IMR-90 (cell line): ENCODE measurements at regions not wholly inside any gene's neighbourhood (a gene's known extent, or its start where the extent isn't known, plus 50 kb on each side); places are given as distances from the start of the nearest gene placed in this dataset.
"Not testable (repeated sequence)": the region's sequence is repeated elsewhere in the genome, so short reads cannot be mapped to it uniquely, and the experiment has no call there.

ENCODE experiments used
- ATAC-seq: fragments of 200-7000 bp; cut with Tn5 transposase; 2 replicates; pipeline ENCODE4 v1.9.1; 2020; ENCODE audit warnings: low read depth, mild to moderate bottlenecking, moderate library complexity
- BruUV-seq: library from RNA; stranded (reverse); fragments of 400-500 nt; replicated peaks from 2 replicates; lab custom pipeline; 2021; lab: Mats Ljungman, UMichigan
- CTCF ChIA-PET: fragments of 300-600 bp; formaldehyde crosslinking; extraction: SDS; loops from one replicate; lab custom pipeline; 2021; ENCODE audit warnings: antibody characterized with exemption; lab: Yijun Ruan, JAX
- POLR2A ChIA-PET: fragments of 300-600 bp; sonication (Branson Sonifier 250); formaldehyde crosslinking; loops from one replicate; lab custom pipeline; 2022; ENCODE audit warnings: antibody characterized with exemption; ENCODE audit not compliant: unreplicated experiment; lab: Charles Lee
- DNase-seq: peaks from one replicate; pipeline ENCODE4 v3.0.0; 2013
- H2AFZ ChIP-seq: replicated peaks from 2 replicates; pipeline ENCODE3; 2013; ENCODE audit warnings: low read length, mild to moderate bottlenecking; ENCODE audit not compliant: poor library complexity
- H2AK5ac ChIP-seq: 2 replicates; pipeline ENCODE4 v1.6.1; 2013; ENCODE audit warnings: low read depth, low read length, inconsistent platforms
- H2AK9ac ChIP-seq: replicated peaks from 2 replicates; pipeline ENCODE3; 2013; ENCODE audit warnings: mild to moderate bottlenecking, low read depth, low read length, moderate library complexity; ENCODE audit not compliant: poor library complexity
- H2BK120ac ChIP-seq: 2 replicates; pipeline ENCODE4 v1.6.1; 2013; ENCODE audit warnings: low read depth, low read length, inconsistent platforms
- H2BK15ac ChIP-seq: 3 replicates; pipeline ENCODE4 v1.6.1; 2013; ENCODE audit warnings: low read depth, low read length, inconsistent platforms
- H2BK20ac ChIP-seq: 2 replicates; pipeline ENCODE4 v1.6.1; 2013; ENCODE audit warnings: low read depth, mild to moderate bottlenecking, inconsistent platforms, low read length, moderate library complexity
- H2BK5ac ChIP-seq: 2 replicates; pipeline ENCODE4 v1.6.1; 2013; ENCODE audit warnings: mild to moderate bottlenecking, low read depth, low read length, inconsistent platforms; ENCODE audit not compliant: poor library complexity, severe bottlenecking
- H3K14ac ChIP-seq: replicated peaks from 2 replicates; pipeline ENCODE4 v1.6.1; 2013; ENCODE audit warnings: low read depth, low read length, inconsistent platforms
- H3K18ac ChIP-seq: 2 replicates; pipeline ENCODE4 v1.6.1; 2013; ENCODE audit warnings: low read depth, low read length, control low read depth
- H3K23ac ChIP-seq: 2 replicates; pipeline ENCODE4 v1.6.1; 2013; ENCODE audit warnings: low read depth, low read length, inconsistent platforms
- H3K27ac ChIP-seq: 2 replicates; pipeline ENCODE4 v1.5.1; 2013; ENCODE audit warnings: mild to moderate bottlenecking, control low read depth, low read length; ENCODE audit not compliant: insufficient read depth
- H3K27me3 ChIP-seq: 2 replicates; pipeline ENCODE4 v1.6.1; 2013; ENCODE audit warnings: low read length; ENCODE audit not compliant: control insufficient read depth, insufficient read depth
- H3K36me3 ChIP-seq: 2 replicates; pipeline ENCODE4 v1.6.1; 2013; ENCODE audit warnings: low read length, mixed read lengths; ENCODE audit not compliant: control insufficient read depth, insufficient read depth
- H3K4ac ChIP-seq: 2 replicates; pipeline ENCODE4 v1.6.1; 2013; ENCODE audit warnings: low read depth, low read length, inconsistent platforms
- H3K4me1 ChIP-seq: 2 replicates; pipeline ENCODE4 v1.6.1; 2013; ENCODE audit warnings: low read length, mixed read lengths; ENCODE audit not compliant: control insufficient read depth, insufficient read depth
- H3K4me2 ChIP-seq: 2 replicates; pipeline ENCODE4 v1.6.1; 2013; ENCODE audit warnings: low read depth, mild to moderate bottlenecking, control low read depth, low read length, moderate library complexity
- H3K4me3 ChIP-seq: 2 replicates; pipeline ENCODE4 v1.5.1; 2013; ENCODE audit warnings: low read depth, mild to moderate bottlenecking, control low read depth, low read length, moderate library complexity; ENCODE audit not compliant: insufficient read depth
- H3K56ac ChIP-seq: 2 replicates; pipeline ENCODE4 v1.6.1; 2013; ENCODE audit warnings: low read length, inconsistent platforms; ENCODE audit not compliant: insufficient read depth; ENCODE audit errors: extremely low read depth
- H3K79me1 ChIP-seq, 2 experiments: 2 replicates each; pipeline ENCODE4 v1.6.1; 2013; ENCODE audit warnings: low read length in 2 of 2, inconsistent platforms in 1 of 2, low read depth in 1 of 2
- H3K9ac ChIP-seq: 2 replicates; pipeline ENCODE4 v1.6.1; 2013; ENCODE audit warnings: low read depth, low read length, control low read depth
- H3K9me1 ChIP-seq: 2 replicates; pipeline ENCODE4 v1.6.1; 2013; ENCODE audit warnings: low read length, inconsistent platforms; ENCODE audit not compliant: insufficient read depth
- H3K9me3 ChIP-seq: 2 replicates; pipeline ENCODE4 v1.6.1; 2013; ENCODE audit warnings: low read length; ENCODE audit not compliant: control insufficient read depth, insufficient read depth
- H4K20me1 ChIP-seq: 2 replicates; pipeline ENCODE4 v1.6.1; 2013; ENCODE audit warnings: low read length, inconsistent platforms; ENCODE audit not compliant: insufficient read depth
- H4K5ac ChIP-seq: 2 replicates; pipeline ENCODE4 v1.6.1; 2013; ENCODE audit warnings: mild to moderate bottlenecking, low read depth, low read length, control low read depth
- H4K8ac ChIP-seq, 2 experiments: 2 replicates each; pipeline ENCODE4 v1.6.1; 2013; ENCODE audit warnings: low read depth in 2 of 2, low read length in 2 of 2, control low read depth in 1 of 2, inconsistent platforms in 1 of 2
- H4K91ac ChIP-seq: 2 replicates; pipeline ENCODE4 v1.6.1; 2013; ENCODE audit warnings: low read depth, low read length, inconsistent platforms; ENCODE audit not compliant: insufficient read depth
- WGBS, 2 experiments: methylation state at CpG; one replicate each; pipeline versions ENCODE4 v1.1.5 to v1.1.7; 2013; ENCODE audit warnings: missing lambda C conversion rate in 2 of 2; ENCODE audit not compliant: insufficient read length in 1 of 2; ENCODE audit errors: extremely low coverage in 2 of 2; 5-methylcytosine and 5-hydroxymethylcytosine counted together
- dilution Hi-C: fragments of 300-500 bp; cut with HindIII; formaldehyde crosslinking; loops from one replicate; pipeline ENCODE4 v1.14.3; 2018; ENCODE audit warnings: low sequenced_read_pairs; ENCODE audit not compliant: unreplicated experiment
- in situ Hi-C: fragments of 300-500 bp; cut with MboI; formaldehyde crosslinking; loops from 3 replicates; pipeline ENCODE4 v1.14.3; 2019; ENCODE audit warnings: low sequenced_read_pairs, inconsistent platforms, mixed read lengths
- intact Hi-C: fragments of 100-400 bp; cut with micrococcal nuclease; formaldehyde crosslinking; loops from 2 replicates; pipeline ENCODE4 v1.10.0; 2022

GRCh38 chr9:64776269-64776668 lies 508.7 kb downstream of the FOXD4L5 start:
- H3K18ac ChIP-seq, POLR2A ChIA-PET, H2AFZ ChIP-seq, H3K9ac ChIP-seq, H2BK20ac ChIP-seq, H3K9me1 ChIP-seq, H4K5ac ChIP-seq, ATAC-seq, H3K27me3 ChIP-seq, dilution Hi-C loops, H2BK15ac ChIP-seq, BruUV-seq, H2BK5ac ChIP-seq, H4K8ac ChIP-seq, H3K4me3 ChIP-seq, H3K23ac ChIP-seq, CTCF ChIA-PET, H3K9me3 ChIP-seq, H3K4me1 ChIP-seq, H3K4ac ChIP-seq, H3K36me3 ChIP-seq, H4K20me1 ChIP-seq, H3K27ac ChIP-seq, H2AK5ac ChIP-seq, in situ Hi-C loops, H3K56ac ChIP-seq, H2BK120ac ChIP-seq, DNase-seq, intact Hi-C loops, H4K91ac ChIP-seq, H3K14ac ChIP-seq, H2AK9ac ChIP-seq, H3K79me1 ChIP-seq, H3K4me2 ChIP-seq: not testable (repeated sequence)
- WGBS, 2 experiments = no CpG with 5 or more reads among the region's 2 CpGs

DNA sequence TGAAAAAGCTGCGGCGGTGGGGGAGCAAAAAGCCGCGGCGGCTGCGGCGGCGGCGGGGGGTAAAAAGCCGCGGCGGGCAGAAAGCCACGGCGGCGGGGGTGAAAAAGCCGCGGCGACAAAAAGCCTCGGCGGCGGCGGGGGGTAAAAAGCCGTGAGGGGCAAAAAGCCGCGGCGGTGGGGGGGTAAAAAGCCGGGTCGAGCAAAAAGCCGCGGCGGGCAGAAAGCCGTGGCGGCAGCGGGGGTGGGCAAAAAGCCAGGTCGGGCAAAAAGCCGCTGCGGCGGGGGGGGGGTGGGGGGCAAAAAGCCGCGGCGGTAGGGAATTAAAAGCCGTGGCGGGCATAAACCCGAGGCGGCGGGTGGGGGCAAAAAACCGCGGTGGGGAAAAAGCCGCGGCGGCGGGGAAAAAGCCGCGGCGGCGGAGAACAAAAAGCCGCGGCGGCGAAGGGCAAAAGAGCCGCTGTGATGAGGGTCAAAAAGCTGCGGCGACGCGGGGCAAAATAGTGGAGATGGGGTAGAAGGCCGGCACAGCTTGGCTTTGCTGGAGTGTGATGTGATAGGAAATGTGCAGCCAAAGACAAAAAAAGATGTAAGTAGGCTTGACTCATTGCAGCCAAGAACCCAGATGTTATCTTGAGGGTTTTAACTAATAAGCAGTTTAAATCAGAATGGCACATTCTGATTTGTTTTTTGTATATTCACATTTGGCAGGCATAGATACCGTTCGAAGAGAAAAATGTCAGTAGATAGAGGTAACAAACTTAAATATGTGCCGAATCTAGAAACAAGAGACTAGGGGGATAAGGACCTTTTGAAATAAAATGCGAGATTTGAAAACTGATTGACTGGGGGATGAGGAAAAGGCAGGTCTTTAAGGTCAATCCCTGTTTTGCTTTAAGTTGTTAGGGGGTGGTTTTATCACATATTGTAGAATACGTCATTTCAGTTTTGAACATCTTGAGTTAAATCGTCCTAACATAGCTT lies 509.9 kb downstream of the FOXD4L5 start:
- BruUV-seq, H2AK9ac ChIP-seq, in situ Hi-C loops, H2BK5ac ChIP-seq, H3K36me3 ChIP-seq, H4K20me1 ChIP-seq, CTCF ChIA-PET, H3K9ac ChIP-seq, H2AK5ac ChIP-seq, H2AFZ ChIP-seq, H2BK20ac ChIP-seq, H3K4me2 ChIP-seq, H3K4ac ChIP-seq, H3K9me1 ChIP-seq, H3K14ac ChIP-seq, H3K79me1 ChIP-seq, H3K18ac ChIP-seq, H2BK15ac ChIP-seq, POLR2A ChIA-PET, H4K8ac ChIP-seq, H3K23ac ChIP-seq, H3K4me1 ChIP-seq, H4K5ac ChIP-seq, dilution Hi-C loops, DNase-seq, intact Hi-C loops, H2BK120ac ChIP-seq, H3K9me3 ChIP-seq, ATAC-seq, H3K27me3 ChIP-seq, H3K27ac ChIP-seq, H3K56ac ChIP-seq, H4K91ac ChIP-seq: not testable (repeated sequence)
- 0 out of 2 replicates have a peak overlapping the region, but pooled peaks have one; percentile 16 for H3K4me3 ChIP-seq
- no CpG with 5 or more reads among the region's 72 CpGs for WGBS, 2 experiments
